AG10803 (cell line): ENCODE measurements at regions not wholly inside any gene's neighbourhood (a gene's known extent, or its start where the extent isn't known, plus 50 kb on each side); places are given as distances from the start of the nearest gene placed in this dataset.
"Not testable (repeated sequence)": the region's sequence is repeated elsewhere in the genome, so short reads cannot be mapped to it uniquely, and the experiment has no call there.

ENCODE experiments used
- DNase-seq: peaks from one replicate; pipeline ENCODE4 v3.0.0; 2010; ENCODE audit warnings: low read depth
- H3K4me3 ChIP-seq: 2 replicates; pipeline ENCODE4 v1.5.1; 2011; ENCODE audit warnings: mild to moderate bottlenecking, low read length, control low read depth
- CTCF ChIP-seq: conservative IDR thresholded peaks from 2 replicates; pipeline ENCODE4 v1.5.1; 2011; ENCODE audit warnings: mild to moderate bottlenecking, low read length, control low read depth, inconsistent platforms

DNA sequence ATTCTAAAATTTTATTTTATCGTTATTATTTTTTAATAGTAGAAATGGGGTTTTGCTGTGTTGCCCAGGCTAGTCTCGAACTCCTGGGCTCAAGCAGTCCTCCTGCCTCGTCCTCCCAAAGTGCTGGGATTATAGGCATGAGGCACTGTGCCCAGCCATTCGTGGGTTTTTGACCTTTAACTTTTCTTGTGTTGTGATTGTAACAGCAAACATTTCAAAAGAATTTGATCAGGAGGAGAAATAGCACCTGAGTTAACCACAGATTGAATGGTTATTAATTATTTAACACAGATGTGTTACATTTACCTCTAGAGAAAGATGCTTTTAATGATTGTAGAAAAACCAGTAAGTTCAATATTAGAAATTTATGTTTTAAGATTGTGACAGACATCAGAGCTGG lies 132.0 kb downstream of the HAUS1 start:
- H3K4me3 ChIP-seq: no peak overlapping the region
- no peak for TF ChIP-seq CTCF
- no peak for DNase-seq

- TF ChIP-seq CTCF: no peak
- DNase-seq: no peak
- no peak overlapping the region for H3K4me3 ChIP-seq
These were observed 133.7 kb downstream of the HAUS1 start for GRCh38 chr18:46237891-46238290.

DNA sequence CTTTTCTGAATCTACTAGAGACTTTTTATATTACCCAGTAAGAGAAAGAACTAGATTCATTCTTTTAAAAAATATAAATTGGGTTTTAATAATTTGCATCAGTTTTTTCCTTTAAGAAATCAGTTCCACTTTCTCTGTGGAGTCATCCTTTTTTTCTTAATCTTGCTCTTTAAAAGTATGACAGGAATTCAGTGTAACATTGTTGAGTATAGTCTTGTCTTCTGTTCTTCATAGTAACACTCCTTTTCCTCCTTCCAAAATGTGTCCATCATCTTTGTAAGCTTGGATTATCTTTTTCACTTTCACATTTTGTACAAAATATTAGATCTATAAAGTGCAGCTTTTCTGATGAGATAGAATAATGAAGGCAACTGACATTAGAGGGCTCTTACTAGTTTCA lies 135.4 kb downstream of the HAUS1 start:
- no peak for TF ChIP-seq CTCF
- DNase-seq: peak; percentile 21
- no peak overlapping the region for H3K4me3 ChIP-seq

DNA sequence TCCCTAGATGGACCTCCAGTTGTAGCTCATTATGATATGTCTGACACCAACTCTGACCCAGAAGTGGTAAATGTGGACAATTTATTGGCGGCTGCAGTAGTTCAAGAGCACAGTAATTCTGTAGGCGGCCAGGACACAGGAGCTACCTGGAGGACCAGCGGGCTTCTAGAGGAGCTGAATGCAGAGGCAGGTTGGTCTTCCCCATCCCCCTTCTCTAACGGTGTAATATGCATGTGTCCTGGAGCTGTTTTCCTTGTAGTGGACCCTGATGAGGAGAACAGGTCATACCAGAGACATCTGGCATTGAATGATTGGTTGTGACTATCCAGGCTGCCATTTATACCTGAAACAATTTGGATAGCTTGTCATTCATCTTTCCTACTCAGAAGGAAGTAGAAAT lies 135.8 kb downstream of the HAUS1 start:
- DNase-seq: no peak
- no peak for TF ChIP-seq CTCF
- no peak overlapping the region for H3K4me3 ChIP-seq

GRCh38 chr18:46241393-46241792 lies 137.2 kb downstream of the HAUS1 start:
- H3K4me3 ChIP-seq, DNase-seq: not testable (repeated sequence)

DNA sequence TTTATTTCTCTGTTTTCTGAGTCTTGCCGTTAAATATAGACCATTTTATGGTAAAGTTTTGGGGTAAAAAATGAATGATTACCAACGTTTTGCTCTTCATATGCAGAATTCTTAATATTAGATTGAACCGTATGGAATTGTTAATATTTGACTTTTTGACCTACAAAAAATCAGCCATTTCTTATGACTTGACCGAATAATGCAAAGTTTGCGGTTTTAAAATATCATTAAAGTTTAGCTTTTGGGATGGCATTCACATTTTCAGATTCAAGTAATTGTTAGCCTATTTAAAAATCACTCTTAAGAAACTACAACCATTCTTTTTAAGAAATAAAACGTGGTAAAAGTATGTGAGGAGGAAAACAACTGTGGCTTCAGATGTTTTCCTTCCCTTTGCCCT lies 138.0 kb downstream of the HAUS1 start:
- DNase-seq: no peak
- H3K4me3 ChIP-seq: no peak overlapping the region
- no peak for TF ChIP-seq CTCF

GRCh38 chr18:46243095-46243494 lies 138.9 kb downstream of the HAUS1 start:
- no peak for TF ChIP-seq CTCF
- no peak for DNase-seq
- no peak overlapping the region for H3K4me3 ChIP-seq

DNA sequence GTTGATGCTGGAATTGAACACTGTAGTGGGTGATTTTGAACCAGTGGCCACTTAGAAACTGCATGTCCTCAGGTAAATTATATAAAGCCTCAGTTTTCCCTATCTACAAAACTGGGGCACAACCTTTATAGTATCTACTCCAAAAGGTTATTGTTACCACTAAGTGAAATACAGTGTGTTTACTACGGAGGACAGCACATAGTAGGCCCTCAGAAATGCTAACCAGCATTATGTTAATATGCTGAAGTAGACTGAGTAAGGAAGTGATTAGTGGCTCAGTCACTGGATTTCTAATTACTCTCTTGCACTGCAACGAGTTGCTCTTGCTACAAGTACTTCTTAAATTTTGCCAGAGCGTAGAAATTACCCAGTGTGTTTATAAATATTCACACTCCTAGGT lies 139.5 kb downstream of the HAUS1 start:
- no peak overlapping the region for H3K4me3 ChIP-seq
- no peak for TF ChIP-seq CTCF
- DNase-seq: no peak
